Upper lobe of left lung (tissue), 4 donors: ENCODE measurements at regions not wholly inside any gene's neighbourhood (a gene's known extent, or its start where the extent isn't known, plus 50 kb on each side); places are given as distances from the start of the nearest gene placed in this dataset.

Experiments
- CTCF ChIP-seq, 6 experiments: fragments of 450-650 bp in 4 of 6; fragments of 200-600 bp in 2 of 6; sonication (generic) in 2 of 6; IDR thresholded peaks; one replicate each; pipeline ENCODE4 v1.5.1; 2016 to 2019; ENCODE audit warnings: antibody characterized with exemption in 6 of 6
- EP300 ChIP-seq, 4 donors: sonication (generic); formaldehyde crosslinking; IDR thresholded peaks; one replicate each; pipeline ENCODE4 v1.5.1; 2017; ENCODE audit warnings: antibody characterized with exemption in 4 of 4, control low read depth in 2 of 4
- POLR2A ChIP-seq, 4 donors: fragments of 450-650 bp; IDR thresholded peaks; one replicate each; pipeline ENCODE4 v1.5.1; 2016 to 2017; ENCODE audit warnings: antibody characterized with exemption in 4 of 4, mild to moderate bottlenecking in 2 of 4

DNA sequence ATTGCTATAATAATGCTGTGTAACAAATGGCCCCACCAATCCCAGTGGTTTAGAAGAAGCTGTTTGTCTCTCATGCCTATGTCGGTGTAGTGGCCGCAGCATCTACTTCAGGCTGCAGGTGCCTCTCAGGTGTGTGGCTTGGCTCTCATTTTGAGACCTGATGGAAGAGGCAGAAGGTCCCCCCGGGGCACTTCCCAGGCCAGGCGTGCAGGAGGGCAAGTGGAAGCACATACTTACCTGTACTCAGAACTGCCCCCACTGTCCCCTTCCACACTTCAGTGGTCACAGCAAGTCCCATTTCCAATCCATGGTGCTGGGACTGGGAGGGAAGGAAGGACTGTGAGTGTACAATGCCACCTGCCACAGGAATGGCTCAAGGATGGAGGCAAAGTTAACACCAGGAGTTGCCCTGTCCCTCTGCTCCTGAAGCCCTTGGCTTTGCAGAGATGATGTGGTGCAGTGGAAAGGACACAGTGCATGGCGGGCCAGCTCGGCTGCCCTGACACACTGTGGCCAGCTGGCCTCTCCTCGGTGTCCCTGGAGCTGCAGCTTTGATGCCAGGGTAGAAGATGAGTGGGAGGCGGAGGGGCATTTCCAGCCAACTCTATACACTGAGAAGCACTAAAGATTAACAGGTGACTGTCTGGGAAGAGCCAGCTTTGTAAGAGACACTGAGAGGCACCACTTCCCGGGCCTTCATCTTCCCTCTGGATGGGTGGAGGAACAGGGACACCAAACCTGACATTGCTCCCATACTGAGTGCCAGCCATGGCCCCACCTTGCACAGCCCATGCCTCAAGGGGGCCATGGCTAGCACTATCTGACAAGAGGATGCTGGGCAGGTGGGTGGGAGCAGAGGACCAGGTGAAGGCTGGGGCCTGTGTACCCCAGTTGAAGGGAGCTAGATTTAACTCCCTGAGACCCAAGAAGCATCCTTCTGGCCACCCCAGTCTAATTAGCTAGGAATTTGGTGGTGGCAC, 105.9 kb downstream of the METRNL start:
- TF ChIP-seq POLR2A (IDR thresholded peaks at IDR 0.05) (no peak), EP300 (IDR thresholded peaks at IDR 0.05) (no peak), CTCF (IDR thresholded peaks at IDR 0.05) (no peak)
